Duodenal mucosa (tissue), 2 donors: ENCODE measurements at regions not wholly inside any gene's neighbourhood (a gene's known extent, or its start where the extent isn't known, plus 50 kb on each side); places are given as distances from the start of the nearest gene placed in this dataset.

ENCODE experiments used
- H3K27ac ChIP-seq: one replicate; pipeline ENCODE4 v1.7.0; 2013; ENCODE audit warnings: low read depth, low read length
- H3K27me3 ChIP-seq, 2 donors: one replicate each; pipeline ENCODE4 v1.7.0; 2013; ENCODE audit warnings: low read length in 2 of 2, control low read depth in 1 of 2; ENCODE audit not compliant: insufficient read depth in 2 of 2, control insufficient read depth in 1 of 2
- H3K36me3 ChIP-seq, 2 donors: one replicate each; pipeline ENCODE4 v1.7.0; 2013; ENCODE audit warnings: low read length in 2 of 2, control low read depth in 1 of 2; ENCODE audit not compliant: insufficient read depth in 2 of 2, control insufficient read depth in 1 of 2
- H3K4me1 ChIP-seq, 2 donors: one replicate each; pipeline ENCODE4 v1.7.0; 2013; ENCODE audit warnings: low read length in 2 of 2, control low read depth in 1 of 2; ENCODE audit not compliant: insufficient read depth in 2 of 2, control insufficient read depth in 1 of 2
- H3K4me3 ChIP-seq, 2 donors: one replicate each; pipeline ENCODE4 v1.7.0; 2013; ENCODE audit warnings: low read length in 2 of 2, low read depth in 1 of 2
- H3K9ac ChIP-seq, 2 donors: one replicate each; pipeline ENCODE4 v1.7.0; 2013; ENCODE audit warnings: low read length in 2 of 2, low read depth in 1 of 2
- H3K9me3 ChIP-seq, 2 donors: one replicate each; pipeline ENCODE4 v1.7.0; 2013; ENCODE audit warnings: low read length in 2 of 2, control low read depth in 1 of 2; ENCODE audit not compliant: control insufficient read depth in 1 of 2

GRCh38 chr9:78443946-78444345 is 147.0 kb downstream of the PSAT1 start:
- Histone ChIP-seq H3K27ac (no peak overlapping the region), H3K9ac (no peak overlapping the region), H3K27me3 (no peaks in the 10 kb centered on the region), H3K4me1 (peaks cover 0 to 3% of the 10 kb centered on the region in 2 donors), H3K36me3 (no peaks in the 10 kb centered on the region), H3K4me3 (no peak overlapping the region), H3K9me3 (no peaks in the 10 kb centered on the region)

DNA sequence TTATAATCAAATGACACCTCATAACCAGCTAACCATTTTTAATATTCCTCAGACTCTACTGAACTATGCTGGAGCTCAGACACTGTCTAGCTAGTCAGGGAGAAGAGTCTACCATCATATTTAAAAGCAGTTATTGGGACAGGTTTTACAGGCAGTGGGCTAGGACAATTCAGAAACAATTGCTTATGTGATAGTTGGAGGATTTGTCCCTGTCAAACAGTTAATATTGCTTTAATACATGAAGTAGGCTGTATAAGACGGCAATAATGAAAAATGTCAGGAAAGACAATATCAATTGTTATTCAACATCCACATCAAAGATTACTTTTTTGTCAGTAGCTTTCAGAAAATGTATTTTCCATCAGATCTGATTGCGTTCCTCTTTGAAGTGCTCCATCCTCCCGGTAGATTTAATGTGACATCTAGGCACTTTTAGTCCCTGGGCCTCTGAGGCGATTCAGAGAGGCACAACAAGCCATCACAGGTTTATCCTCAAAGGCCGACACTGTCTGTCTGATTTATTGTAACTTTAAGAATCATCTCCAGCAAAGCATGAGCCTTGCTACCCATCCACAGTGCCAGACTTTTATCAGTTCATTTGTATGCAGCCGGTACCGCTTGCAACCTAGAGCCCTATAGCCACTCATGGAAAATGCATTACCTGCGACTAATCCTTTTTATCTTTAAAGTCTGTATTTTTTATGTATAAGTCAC is 152.2 kb downstream of the PSAT1 start:
- no peaks in the 10 kb centered on the region for H3K4me1 ChIP-seq
- H3K36me3 ChIP-seq = no peaks in the 10 kb centered on the region
- H3K9me3 ChIP-seq = no peaks in the 10 kb centered on the region
- H3K4me3 ChIP-seq = no peak overlapping the region
- no peak overlapping the region for H3K27ac ChIP-seq
- no peaks in the 10 kb centered on the region for H3K27me3 ChIP-seq
- no peak overlapping the region for H3K9ac ChIP-seq

DNA sequence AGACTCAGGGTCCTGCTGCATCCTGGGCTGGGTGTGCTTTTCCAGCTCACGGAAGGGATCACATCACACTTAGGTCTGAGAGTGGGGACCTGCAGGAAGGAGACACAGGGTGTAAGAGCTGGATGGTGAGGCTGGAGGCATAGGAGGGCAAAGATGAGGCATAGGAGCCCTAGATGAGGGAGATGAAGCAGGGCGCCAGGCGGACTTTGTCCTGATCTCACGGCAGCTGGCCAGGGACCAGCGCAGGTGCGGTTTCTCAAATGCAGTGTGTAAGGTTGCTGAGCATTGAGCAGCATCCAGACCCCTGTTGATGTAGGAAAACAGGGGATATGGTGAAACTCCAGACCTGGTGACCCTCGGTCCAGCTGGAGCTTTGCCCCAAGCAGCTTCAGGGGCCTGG is 156.5 kb downstream of the PSAT1 start:
- Histone ChIP-seq H3K9ac (no peak overlapping the region), H3K27me3 (no peaks in the 10 kb centered on the region), H3K27ac (no peak overlapping the region), H3K4me1 (no peaks in the 10 kb centered on the region), H3K9me3 (no peaks in the 10 kb centered on the region), H3K4me3 (no peak overlapping the region), H3K36me3 (no peaks in the 10 kb centered on the region)

GRCh38 chr9:78462611-78463010 is 165.7 kb downstream of the PSAT1 start:
- no peaks in the 10 kb centered on the region for H3K4me1 ChIP-seq
- no peaks in the 10 kb centered on the region for H3K9me3 ChIP-seq

DNA sequence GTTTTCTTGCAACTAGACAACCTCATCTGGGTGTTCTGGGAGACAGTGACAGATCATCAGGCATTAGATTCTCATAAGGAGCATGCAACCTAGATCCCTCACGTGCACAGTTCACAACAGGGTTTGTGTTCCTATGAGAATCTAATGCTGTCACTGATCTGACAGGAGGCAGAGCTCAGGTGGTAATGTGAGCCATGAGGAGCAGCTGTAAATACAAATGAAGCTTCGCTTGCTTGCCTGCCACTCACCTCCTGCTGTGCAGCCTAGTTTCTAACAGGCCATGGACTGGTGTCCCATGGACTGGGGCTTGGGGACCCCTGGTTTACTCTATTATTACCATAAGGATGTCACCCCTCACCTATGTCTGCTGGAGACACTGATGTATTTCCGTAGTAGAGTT is 166.8 kb downstream of the PSAT1 start:
- Histone ChIP-seq H3K9ac (no peak overlapping the region), H3K4me1 (no peaks in the 10 kb centered on the region), H3K4me3 (no peak overlapping the region), H3K27me3 (no peaks in the 10 kb centered on the region), H3K27ac (no peak overlapping the region), H3K36me3 (no peaks in the 10 kb centered on the region), H3K9me3 (no peaks in the 10 kb centered on the region)

More at GRCh38 chr9:78462611-78463010, 165.7 kb downstream of the PSAT1 start:
- Histone ChIP-seq H3K27me3 (no peaks in the 10 kb centered on the region), H3K27ac (no peak overlapping the region), H3K4me3 (no peak overlapping the region), H3K36me3 (no peaks in the 10 kb centered on the region), H3K9ac (no peak overlapping the region)

DNA sequence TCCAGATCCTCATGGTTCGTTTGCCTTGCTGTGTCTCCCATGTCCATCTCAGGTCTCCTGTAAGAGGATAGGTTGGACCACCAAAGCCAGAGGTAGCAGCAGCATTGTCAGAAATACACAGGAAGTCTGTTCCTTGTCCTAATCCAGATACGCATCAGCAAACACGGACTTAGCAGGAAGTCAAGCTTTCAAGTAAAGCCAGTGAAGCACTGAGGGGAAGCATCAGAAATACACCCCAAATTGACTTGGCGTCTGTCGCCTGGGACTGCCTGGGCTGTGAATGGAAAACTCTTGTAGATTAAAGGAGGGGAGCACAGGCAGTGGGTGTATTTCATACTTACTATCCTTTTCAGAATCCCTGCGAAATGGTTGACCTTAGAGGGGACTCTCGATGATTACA is 171.3 kb downstream of the PSAT1 start:
- Histone ChIP-seq H3K27me3 (no peaks in the 10 kb centered on the region), H3K4me1 (no peaks in the 10 kb centered on the region), H3K9me3 (no peaks in the 10 kb centered on the region), H3K9ac (no peak overlapping the region), H3K4me3 (no peak overlapping the region), H3K27ac (no peak overlapping the region), H3K36me3 (no peaks in the 10 kb centered on the region)

GRCh38 chr9:78468974-78469576 is 172.2 kb downstream of the PSAT1 start:
- no peaks in the 10 kb centered on the region for H3K9me3 ChIP-seq

GRCh38 chr9:78470216-78470615 is 173.3 kb downstream of the PSAT1 start:
- H3K27me3 ChIP-seq = no peaks in the 10 kb centered on the region
- no peak overlapping the region for H3K4me3 ChIP-seq
- H3K4me1 ChIP-seq = no peaks in the 10 kb centered on the region
- no peak overlapping the region for H3K9ac ChIP-seq
- no peaks in the 10 kb centered on the region for H3K36me3 ChIP-seq
- no peak overlapping the region for H3K27ac ChIP-seq
- no peaks in the 10 kb centered on the region for H3K9me3 ChIP-seq

More at GRCh38 chr9:78468974-78469576, 172.2 kb downstream of the PSAT1 start:
- Histone ChIP-seq H3K36me3 (no peaks in the 10 kb centered on the region), H3K9ac (no peak overlapping the region), H3K27me3 (no peaks in the 10 kb centered on the region), H3K4me1 (no peaks in the 10 kb centered on the region), H3K4me3 (no peak overlapping the region), H3K27ac (no peak overlapping the region)

- no peak overlapping the region for H3K4me3 ChIP-seq
- no peak overlapping the region for H3K9ac ChIP-seq
- H3K9me3 ChIP-seq = no peaks in the 10 kb centered on the region
- H3K36me3 ChIP-seq = no peaks in the 10 kb centered on the region
- H3K4me1 ChIP-seq = no peaks in the 10 kb centered on the region
- H3K27me3 ChIP-seq = no peaks in the 10 kb centered on the region
- no peak overlapping the region for H3K27ac ChIP-seq
Measured at GRCh38 chr9:78470741-78471140, 173.8 kb downstream of the PSAT1 start.

- H3K9ac ChIP-seq = no peak overlapping the region
- H3K36me3 ChIP-seq = no peaks in the 10 kb centered on the region
- H3K4me1 ChIP-seq = no peaks in the 10 kb centered on the region
- H3K4me3 ChIP-seq = no peak overlapping the region
- no peaks in the 10 kb centered on the region for H3K27me3 ChIP-seq
- H3K27ac ChIP-seq = no peak overlapping the region
- no peaks in the 10 kb centered on the region for H3K9me3 ChIP-seq
Measured at GRCh38 chr9:78472111-78472510, 175.2 kb downstream of the PSAT1 start.
